Colon (tissue), 2 donors: ENCODE measurements at regions not wholly inside any gene's neighbourhood (a gene's known extent, or its start where the extent isn't known, plus 50 kb on each side); places are given as distances from the start of the nearest gene placed in this dataset.
A peak's percentile ranks its signal among the peaks of the same experiment; 100 is the strongest.
"Not testable (repeated sequence)": the region's sequence is repeated elsewhere in the genome, so short reads cannot be mapped to it uniquely, and the experiment has no call there.

Source experiments
- FAIRE-seq: peaks from 2 replicates; lab custom pipeline; 2012; peaks lifted over from hg19 to GRCh38; lab: Jason Lieb, UNC
- donor health status: control.
- donor health status: control.

- no peak for FAIRE-seq
These were observed 1650.9 kb upstream of the TMEFF2 start for GRCh38 chr2:193845604-193846003.

- FAIRE-seq, result no peak
These were observed 1648.9 kb upstream of the TMEFF2 start for GRCh38 chr2:193843675-193844074.

- no peak for FAIRE-seq
These were observed 1646.8 kb upstream of the TMEFF2 start for GRCh38 chr2:193841384-193842150.

GRCh38 chr2:193837111-193837738 is 1642.5 kb upstream of the TMEFF2 start:
- FAIRE-seq, result no peak

GRCh38 chr2:193836424-193837006 is 1641.8 kb upstream of the TMEFF2 start:
- FAIRE-seq, result not testable (repeated sequence)

GRCh38 chr2:193833895-193834294 is 1639.2 kb upstream of the TMEFF2 start:
- not testable (repeated sequence) for FAIRE-seq

GRCh38 chr2:193824474-193824873 is 1629.7 kb upstream of the TMEFF2 start:
- FAIRE-seq, result no peak

GRCh38 chr2:193818801-193819499 is 1624.2 kb upstream of the TMEFF2 start:
- FAIRE-seq, result no peak

GRCh38 chr2:193816008-193816407 is 1621.3 kb upstream of the TMEFF2 start:
- no peak for FAIRE-seq

GRCh38 chr2:193810533-193810932 is 1615.8 kb upstream of the TMEFF2 start:
- no peak for FAIRE-seq

- FAIRE-seq, result peak; percentile 21
These were observed 1614.1 kb upstream of the TMEFF2 start for GRCh38 chr2:193808877-193809276.

GRCh38 chr2:193806088-193806774 is 1611.5 kb upstream of the TMEFF2 start:
- FAIRE-seq, result no peak

- FAIRE-seq, result no peak
These were observed 1602.1 kb upstream of the TMEFF2 start for GRCh38 chr2:193796847-193797246.

- no peak for FAIRE-seq
These were observed 1599.2 kb upstream of the TMEFF2 start for GRCh38 chr2:193793914-193794313.

GRCh38 chr2:193783681-193784080 is 1588.9 kb upstream of the TMEFF2 start:
- no peak for FAIRE-seq

GRCh38 chr2:193778293-193778692 is 1583.6 kb upstream of the TMEFF2 start:
- peak; percentile 81 for FAIRE-seq

GRCh38 chr2:193776988-193777387 is 1582.3 kb upstream of the TMEFF2 start:
- no peak for FAIRE-seq

GRCh38 chr2:193774166-193774565 is 1579.4 kb upstream of the TMEFF2 start:
- FAIRE-seq, result no peak

GRCh38 chr2:193751299-193751698 is 1556.6 kb upstream of the TMEFF2 start:
- FAIRE-seq, result no peak

- FAIRE-seq, result no peak
These were observed 1554.8 kb upstream of the TMEFF2 start for GRCh38 chr2:193749485-193749884.

- no peak for FAIRE-seq
These were observed 1548.4 kb upstream of the TMEFF2 start for GRCh38 chr2:193743089-193743488.

GRCh38 chr2:193738892-193739291 is 1544.2 kb upstream of the TMEFF2 start:
- no peak for FAIRE-seq
